Peyer's patch (tissue), 4 donors: ENCODE measurements at regions not wholly inside any gene's neighbourhood (a gene's known extent, or its start where the extent isn't known, plus 50 kb on each side); places are given as distances from the start of the nearest gene placed in this dataset.

ENCODE experiments used
- POLR2A ChIP-seq, 2 donors: fragments of 450-650 bp; IDR thresholded peaks; one replicate each; pipeline ENCODE4 v1.5.1; 2017; ENCODE audit warnings: antibody characterized with exemption in 2 of 2, mild to moderate bottlenecking in 2 of 2, moderate library complexity in 2 of 2
- TF ChIP-seq, protein P1 (sequence below), 6 experiments: fragments of 450-650 bp in 4 of 6; fragments of 200-600 bp in 2 of 6; sonication (generic) in 1 of 6; IDR thresholded peaks; one replicate each; pipeline ENCODE4 v1.5.1; 2017 to 2019; ENCODE audit warnings: antibody characterized with exemption in 6 of 6, mild to moderate bottlenecking in 3 of 6, moderate library complexity in 1 of 6

DNA sequence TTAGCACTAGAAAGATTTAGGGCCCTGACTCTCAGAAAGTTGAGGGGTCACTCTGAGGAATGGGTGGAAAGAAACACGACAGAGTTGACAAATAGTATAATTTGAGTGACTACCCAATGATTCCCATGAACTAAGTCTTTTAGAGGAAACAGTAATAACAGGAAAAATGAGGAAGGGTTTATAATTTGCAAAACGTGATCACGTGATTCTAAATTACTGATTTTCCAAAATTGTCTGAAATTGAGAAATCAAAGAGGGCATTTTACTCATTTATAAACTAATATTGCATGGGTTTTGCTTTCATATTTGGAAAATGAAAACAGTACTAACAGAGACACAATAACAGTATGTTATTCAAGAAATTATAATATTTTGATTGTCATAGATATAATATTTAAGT lies 1335.7 kb downstream of the PLA2G4A start:
- TF ChIP-seq, protein P1, sequence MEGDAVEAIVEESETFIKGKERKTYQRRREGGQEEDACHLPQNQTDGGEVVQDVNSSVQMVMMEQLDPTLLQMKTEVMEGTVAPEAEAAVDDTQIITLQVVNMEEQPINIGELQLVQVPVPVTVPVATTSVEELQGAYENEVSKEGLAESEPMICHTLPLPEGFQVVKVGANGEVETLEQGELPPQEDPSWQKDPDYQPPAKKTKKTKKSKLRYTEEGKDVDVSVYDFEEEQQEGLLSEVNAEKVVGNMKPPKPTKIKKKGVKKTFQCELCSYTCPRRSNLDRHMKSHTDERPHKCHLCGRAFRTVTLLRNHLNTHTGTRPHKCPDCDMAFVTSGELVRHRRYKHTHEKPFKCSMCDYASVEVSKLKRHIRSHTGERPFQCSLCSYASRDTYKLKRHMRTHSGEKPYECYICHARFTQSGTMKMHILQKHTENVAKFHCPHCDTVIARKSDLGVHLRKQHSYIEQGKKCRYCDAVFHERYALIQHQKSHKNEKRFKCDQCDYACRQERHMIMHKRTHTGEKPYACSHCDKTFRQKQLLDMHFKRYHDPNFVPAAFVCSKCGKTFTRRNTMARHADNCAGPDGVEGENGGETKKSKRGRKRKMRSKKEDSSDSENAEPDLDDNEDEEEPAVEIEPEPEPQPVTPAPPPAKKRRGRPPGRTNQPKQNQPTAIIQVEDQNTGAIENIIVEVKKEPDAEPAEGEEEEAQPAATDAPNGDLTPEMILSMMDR (IDR thresholded peaks at IDR 0.05), result no peak
- TF ChIP-seq POLR2A (IDR thresholded peaks at IDR 0.05), result no peak
